ENCODE measurements at regions not wholly inside any gene's neighbourhood (a gene's known extent, or its start where the extent isn't known, plus 50 kb on each side); places are given as distances from the start of the nearest gene placed in this dataset.

- no peak for DNase-seq
Measured at GRCh38 chr21:24995216-24995615, 612.1 kb downstream of the MRPL39 start.

GRCh38 chr21:24994717-24995116, 612.6 kb downstream of the MRPL39 start:
- DNase-seq: no peak

DNA sequence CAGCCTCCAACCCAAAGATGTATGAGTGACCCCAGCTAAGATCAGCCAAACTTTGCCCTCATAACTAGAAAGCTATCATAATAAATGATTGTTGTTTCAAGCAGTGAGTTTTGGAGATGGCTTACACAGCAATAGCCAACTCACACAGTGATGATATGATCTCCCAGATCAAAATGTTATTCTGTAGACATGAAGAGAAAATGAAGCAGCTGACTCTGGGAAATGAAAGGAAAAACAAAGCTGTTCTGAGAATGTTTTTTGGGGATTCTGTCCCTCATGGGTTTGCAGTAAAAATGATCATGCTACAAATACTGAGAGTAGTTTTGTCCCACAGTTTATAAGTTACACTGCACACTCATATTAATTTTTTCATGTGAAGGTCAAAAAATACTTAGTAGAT, 617.8 kb downstream of the MRPL39 start:
- DNase-seq: no peak

- no peak for DNase-seq
Measured at GRCh38 chr21:24988941-24989340, 618.3 kb downstream of the MRPL39 start.

DNA sequence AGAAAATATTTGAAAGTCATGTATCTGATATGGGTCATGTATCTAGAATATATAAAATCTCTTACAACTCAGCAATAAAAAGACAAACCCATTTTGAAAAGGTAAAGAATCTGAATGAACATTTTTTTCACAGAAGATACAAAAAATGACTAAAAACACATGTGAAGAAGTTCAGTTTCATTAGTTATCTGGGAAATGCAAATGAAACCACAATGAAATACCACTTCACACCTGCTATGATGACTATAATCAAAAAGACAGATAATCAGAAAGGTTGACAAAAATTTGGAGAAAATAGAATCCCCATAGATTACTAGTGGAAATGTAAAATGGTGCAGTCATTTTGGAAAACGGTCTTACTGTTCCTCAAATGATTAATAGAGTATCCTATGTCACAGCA, 631.0 kb downstream of the MRPL39 start:
- no peak for DNase-seq

DNA sequence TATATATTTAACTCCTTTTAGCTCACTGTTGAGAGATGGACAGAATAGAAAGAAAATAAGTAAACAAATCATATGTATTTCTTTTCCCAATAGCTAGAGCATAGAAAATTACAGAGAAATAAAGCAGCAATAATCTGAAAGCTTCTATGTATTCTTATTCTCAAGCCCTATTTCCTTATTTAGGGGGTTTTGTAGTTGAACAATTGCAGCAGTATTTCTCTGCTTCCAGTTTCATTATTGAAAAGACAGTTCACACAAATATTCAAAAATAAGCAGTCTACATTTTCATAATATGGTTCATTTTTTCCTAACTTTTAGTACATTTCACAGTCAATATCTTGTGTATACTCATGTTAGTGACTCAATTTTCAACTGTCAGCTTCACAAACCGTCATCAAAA, 638.2 kb downstream of the MRPL39 start:
- DNase-seq: no peak

GRCh38 chr21:24955275-24955961, 651.9 kb downstream of the MRPL39 start:
- DNase-seq: no peak

DNA sequence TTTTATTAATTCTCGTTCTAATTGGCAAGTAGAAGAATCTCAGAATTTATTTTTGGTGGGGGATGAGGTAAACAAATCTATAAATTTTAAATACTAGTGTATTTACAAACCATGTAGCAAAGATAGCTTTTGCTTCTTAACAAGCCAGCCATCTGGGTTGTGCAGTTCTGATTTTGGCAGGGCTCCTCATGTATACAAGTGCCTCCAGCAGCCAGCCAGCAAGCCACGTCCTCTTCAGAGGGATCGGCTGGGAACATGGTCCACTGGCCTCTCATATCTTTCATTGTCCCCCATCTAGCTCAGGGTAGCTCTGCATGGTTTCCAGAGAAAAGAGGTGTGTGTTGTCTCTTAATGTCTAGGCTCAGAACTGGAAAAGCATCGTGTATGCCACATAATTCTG, 659.1 kb downstream of the MRPL39 start:
- no peak for DNase-seq

DNA sequence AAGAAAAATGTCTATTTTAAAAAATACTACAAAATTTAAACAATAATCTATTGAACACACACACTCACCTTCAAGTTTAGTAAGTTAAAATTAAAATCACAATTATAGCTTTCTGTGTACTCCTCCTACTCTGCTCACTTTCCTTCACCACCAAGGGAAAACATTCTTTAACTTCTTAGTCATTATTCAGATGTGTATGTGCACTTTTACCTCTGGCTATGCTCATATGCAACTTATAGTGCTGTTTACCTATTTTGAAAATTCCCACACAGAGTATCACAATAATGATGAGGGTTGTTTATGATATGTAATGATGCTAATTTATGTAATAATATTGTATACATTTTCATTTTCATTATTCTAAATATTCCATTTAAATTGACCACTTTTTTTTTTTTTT, 661.4 kb downstream of the MRPL39 start:
- DNase-seq: no peak

- no peak for DNase-seq
Measured at GRCh38 chr21:24941316-24942185, 665.7 kb downstream of the MRPL39 start.

DNA sequence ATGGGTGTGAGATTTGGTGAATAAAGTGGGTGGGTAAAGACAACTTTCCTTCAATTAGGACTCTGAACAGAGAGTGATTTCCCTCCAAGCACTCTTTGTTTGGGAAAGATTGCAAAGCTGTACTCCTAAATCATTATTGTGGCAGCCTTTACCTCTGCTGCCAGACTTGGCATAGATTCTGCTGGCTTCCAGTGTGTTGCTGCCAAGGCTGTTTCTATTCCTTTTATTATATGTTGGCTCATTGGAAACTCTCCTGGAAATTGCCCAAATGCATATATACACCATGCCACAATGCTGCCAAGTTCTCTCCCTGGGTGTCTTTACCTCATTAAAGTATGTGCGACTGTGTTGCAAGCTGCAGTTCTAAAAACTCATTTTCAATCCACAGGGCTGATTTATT, 668.0 kb downstream of the MRPL39 start:
- DNase-seq: no peak

DNA sequence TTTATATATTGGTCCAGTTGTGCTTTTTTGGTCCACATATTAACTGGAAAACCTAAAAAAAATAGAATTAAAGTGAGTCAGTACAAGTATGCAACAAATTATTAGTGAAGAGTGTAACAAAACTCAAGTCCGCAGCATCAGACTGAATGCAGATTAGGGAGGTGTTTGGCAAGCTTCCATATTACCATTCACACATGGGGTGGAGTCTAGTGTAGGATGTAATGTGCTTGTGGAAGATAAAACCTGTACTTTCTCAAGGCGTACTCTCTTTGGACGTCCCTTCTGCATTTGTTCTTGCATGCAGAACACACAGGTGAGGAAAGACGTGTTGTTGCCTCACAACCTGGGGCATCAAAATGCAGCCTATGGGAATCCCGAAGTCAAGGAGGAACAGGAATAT, 668.7 kb downstream of the MRPL39 start:
- no peak for DNase-seq

DNA sequence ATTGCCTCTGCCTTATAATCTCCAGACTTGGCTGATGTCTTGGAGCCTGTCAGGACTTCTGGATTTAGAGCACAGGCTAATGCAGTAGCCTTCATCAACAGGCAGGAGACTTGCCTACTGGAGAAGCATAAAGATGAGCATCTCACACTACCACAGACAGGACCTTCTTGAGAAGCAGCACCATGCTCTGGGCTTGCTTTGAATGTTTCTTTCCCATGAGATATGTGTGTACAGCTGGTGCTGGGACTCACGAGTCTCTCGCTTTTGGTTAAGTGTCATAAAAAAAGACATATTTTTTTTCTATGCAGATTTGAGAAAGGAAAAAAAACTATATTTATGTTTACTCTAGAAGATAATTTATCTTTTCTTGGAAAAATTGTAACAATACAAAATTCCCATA, 671.3 kb downstream of the MRPL39 start:
- no peak for DNase-seq

GRCh38 chr21:24910591-24910990, 696.7 kb downstream of the MRPL39 start:
- no peak for DNase-seq

GRCh38 chr21:24903994-24904635, 703.2 kb downstream of the MRPL39 start:
- no peak for DNase-seq

DNA sequence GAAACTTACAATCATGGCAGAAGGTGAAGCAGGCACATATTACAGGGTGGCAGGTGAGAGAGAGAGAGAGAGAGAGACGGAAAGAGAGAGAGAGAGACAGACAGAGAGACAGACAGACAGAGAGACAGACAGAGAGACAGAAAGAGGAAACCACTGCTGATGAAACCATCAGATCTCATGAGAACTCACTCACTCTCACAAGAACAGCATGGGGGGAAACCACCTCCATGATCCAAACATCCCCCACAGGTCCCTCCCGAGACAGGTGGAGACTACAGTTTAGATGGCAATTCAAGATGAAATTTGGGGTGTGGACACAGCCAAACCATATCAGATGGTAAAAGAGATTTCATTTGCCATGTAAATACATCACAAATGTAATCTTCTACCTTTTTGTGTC, 708.1 kb downstream of the MRPL39 start:
- DNase-seq: no peak

DNA sequence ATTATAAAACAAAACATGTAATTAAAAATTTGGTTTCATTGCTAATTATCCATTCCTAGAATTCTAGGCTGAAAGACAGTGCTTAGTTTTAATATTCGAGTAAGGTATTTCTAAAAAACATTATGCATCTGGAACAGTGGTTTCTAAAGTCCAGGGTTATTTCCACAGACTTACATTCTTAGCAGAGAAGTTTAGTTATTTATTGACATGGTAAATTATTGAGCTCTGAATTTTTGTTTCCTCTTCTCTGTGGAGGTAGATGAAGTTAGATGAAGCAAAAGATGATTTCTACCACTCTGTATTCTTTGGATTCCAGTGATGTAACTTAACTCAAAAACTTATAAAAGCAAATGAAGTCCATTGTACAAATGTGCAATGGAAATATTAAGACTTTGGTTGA, 709.4 kb downstream of the MRPL39 start:
- DNase-seq: no peak

DNA sequence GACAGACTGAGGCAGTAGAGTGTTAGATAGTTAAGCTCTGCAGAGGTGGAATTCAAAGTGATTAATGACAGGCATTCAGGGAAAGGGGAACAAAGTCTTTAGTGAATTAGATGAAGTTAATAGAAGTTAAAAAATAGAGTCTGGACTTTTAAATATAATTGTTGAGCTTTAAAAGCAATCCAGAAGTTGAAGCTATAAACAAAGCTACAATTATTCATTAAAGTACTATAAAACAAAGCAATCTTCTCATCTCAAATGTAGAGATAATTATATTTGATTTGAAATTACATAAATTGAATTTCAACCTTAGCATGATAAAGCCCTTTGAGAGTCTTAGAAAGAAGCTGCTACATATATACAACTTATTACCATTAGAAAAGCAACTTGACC, 710.6 kb downstream of the MRPL39 start:
- no peak for DNase-seq

- DNase-seq: no peak
Measured at GRCh38 chr21:24895885-24896734, 711.2 kb downstream of the MRPL39 start.

DNA sequence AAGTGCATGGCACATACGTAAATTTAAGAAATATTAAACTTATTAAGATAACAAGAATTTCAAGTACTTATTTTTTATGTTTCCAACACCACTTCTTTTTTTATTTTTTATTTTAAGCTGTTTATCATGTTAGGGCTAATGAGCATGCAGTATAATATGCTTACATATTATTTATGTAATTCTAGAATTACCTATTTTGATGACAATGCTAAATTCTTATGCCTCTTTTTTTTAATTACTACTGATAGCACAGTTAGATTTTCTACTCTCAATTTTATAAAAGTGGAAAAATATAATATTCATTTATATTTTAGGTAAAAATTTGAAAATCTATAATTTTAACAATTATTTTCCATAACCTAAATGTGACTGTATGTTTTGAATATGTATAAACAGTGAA, 713.0 kb downstream of the MRPL39 start:
- DNase-seq: no peak

- DNase-seq: no peak
Measured at GRCh38 chr21:24890021-24890420, 717.3 kb downstream of the MRPL39 start.

GRCh38 chr21:24881506-24881905, 725.8 kb downstream of the MRPL39 start:
- DNase-seq: no peak

DNA sequence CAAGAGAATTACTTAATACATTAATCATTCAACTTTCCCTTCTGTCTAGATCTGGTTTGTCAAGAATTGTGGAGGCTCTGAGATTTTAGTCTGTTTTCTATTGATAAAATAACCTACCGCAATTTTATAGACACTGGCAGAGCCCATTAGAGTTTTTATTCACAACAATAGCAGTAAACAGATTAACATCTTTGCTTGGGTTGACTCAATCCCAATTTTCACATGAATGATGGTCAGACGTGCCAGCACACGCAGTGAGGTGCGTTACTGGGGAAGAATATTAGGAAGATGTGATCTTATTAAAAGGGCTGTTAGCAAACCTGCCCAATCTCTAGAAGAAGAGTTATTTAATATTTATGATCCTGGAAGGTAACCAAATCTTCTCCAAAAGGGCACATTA, 736.6 kb downstream of the MRPL39 start:
- no peak for DNase-seq
